Brain pericyte (primary cell): ENCODE measurements at regions not wholly inside any gene's neighbourhood (a gene's known extent, or its start where the extent isn't known, plus 50 kb on each side); places are given as distances from the start of the nearest gene placed in this dataset.
"Not testable (repeated sequence)": the region's sequence is repeated elsewhere in the genome, so short reads cannot be mapped to it uniquely, and the experiment has no call there.

Experiments
- DNase-seq: peaks from one replicate; pipeline ENCODE4 v3.0.0-alpha.2; 2012; ENCODE audit warnings: low read depth, low spot score

- DNase-seq = no peak
Measured at GRCh38 chr5:56429110-56429561, 196.0 kb upstream of the ANKRD55 start.

DNA sequence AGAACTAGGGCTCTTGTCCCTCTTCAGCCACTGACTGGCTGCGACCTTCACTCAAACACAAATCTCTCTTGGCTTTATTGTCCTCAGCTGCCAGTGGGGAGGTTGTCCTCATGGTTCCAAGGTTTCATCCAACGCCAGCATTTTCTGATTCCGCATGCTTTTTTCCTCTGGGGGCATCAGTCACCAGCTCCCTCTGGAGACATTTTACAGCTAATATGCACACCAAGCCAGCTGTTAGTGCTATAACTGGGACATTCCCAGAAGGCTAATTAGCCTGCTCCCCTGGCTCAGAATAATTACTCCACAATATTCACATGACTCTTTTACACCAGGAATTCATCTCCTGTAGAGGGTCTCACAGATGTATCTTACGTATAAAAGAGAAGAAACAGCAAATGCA lies 193.6 kb upstream of the ANKRD55 start:
- no peak for DNase-seq

- no peak for DNase-seq
Measured at GRCh38 chr5:56422076-56422762, 189.1 kb upstream of the ANKRD55 start.

DNA sequence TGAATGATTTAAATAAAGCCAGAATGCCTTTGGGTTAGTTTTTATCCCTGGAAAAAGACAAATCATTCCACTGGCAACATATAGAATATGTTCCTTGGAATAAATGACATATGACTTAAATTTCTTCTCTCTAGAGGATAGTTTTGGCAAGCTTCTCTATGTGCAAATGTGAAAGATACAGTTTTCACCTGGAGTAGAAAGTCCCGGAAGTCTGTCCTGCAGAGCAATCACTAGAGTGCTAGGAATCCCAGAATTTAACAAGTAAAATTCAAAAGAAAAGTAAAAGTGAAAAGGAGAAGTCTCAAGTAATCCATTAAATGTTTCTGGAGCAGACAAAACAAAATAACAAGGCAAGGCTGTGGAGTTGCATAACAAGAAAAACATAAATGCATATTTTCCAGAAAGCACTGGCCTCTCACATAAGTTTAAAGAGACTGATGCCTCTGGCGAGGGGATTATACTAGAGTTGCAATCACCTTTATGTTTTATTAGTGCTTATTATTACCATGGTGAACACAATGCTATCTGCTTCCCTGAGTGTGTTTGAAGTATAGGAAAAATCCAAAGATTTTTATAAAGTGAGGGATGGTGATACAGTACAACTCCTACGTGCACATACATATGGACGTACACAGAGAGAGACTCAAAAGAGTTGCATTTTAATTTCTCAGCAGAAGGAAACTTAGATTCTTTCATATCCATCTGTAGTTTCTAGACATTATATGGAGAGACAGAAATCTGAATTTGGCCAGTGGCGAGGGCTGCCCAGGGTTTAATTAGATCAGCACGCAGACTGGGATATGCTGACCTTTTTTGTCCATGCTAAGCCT lies 188.3 kb upstream of the ANKRD55 start:
- no peak for DNase-seq

DNA sequence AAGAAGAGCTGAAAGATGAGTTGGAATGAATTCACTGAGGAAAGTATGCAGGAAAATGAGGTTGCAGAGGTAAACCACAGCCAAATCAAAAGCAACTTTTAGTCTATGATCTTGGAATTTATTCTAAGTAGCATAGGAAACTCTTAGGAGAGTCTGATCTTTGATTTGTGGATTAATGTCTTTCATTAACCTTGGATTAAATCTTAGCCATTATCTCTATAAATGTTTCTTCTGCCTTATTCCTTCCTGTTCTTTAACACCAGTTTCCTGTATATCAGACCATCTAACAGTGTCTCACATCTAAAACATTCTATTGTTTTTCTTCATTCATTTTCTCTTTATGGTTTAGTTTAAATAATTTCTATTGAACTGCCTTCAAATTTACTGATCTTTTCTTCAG lies 187.2 kb upstream of the ANKRD55 start:
- DNase-seq = no peak

- no peak for DNase-seq
Measured at GRCh38 chr5:56419667-56420066, 186.5 kb upstream of the ANKRD55 start.

- DNase-seq = no peak
Measured at GRCh38 chr5:56415356-56415765, 182.2 kb upstream of the ANKRD55 start.

- no peak for DNase-seq
Measured at GRCh38 chr5:56414066-56414465, 180.9 kb upstream of the ANKRD55 start.

GRCh38 chr5:56413546-56413945 lies 180.4 kb upstream of the ANKRD55 start:
- DNase-seq = no peak

DNA sequence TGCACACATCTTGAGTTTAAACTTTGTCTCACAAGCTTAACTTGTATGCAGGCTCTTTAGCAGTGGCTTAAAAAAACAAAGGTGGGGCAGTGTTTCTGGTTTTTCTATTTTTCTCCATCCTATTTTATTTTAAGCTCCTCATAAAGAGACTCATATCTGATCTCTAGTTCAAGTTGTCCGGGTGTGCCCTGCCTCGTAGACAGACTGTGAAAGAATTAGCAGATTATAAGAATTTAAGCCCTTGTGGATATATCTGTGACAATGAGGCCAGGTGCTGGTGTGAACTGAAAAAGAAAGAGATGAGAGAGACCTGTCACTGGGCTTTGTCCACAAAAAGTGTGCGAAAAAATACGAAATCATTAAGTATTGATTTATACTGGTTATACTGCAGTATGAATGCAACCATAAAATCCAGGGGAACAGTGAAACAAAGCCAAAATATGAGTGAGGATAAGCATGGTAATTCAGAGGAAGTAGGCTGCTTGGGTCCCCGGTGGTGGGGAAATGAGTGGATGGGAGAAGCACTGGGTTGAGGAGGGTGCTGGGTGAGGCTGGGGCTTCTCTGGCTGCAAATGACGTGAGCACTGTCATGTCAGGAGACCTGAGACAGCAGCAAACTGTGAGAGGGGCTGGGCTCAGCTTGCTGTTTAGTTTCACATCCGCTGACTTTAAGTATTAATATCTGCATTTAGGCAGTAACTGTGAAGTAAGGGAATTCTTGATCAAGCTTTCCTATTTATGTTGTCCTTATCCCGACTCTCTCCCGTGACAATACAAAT lies 179.7 kb upstream of the ANKRD55 start:
- DNase-seq = no peak

DNA sequence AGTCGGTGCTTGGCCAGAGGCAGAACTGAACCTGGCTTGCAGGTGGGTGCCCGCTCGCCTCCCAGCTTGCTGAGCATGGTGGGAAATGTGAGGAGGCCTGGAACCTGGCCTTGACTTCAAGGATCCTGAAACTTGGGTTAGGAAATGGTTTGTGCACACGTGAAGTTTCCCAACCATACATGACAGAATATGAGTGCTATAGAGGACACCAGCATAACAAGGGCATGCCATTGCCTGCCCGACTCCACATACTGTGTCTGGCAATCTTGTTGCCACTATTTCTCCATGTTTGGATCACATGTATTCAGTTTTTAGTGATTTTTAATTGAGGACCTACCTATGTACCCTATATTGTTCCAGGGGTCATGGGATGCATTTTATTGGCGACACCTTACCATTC lies 177.6 kb upstream of the ANKRD55 start:
- DNase-seq = no peak

DNA sequence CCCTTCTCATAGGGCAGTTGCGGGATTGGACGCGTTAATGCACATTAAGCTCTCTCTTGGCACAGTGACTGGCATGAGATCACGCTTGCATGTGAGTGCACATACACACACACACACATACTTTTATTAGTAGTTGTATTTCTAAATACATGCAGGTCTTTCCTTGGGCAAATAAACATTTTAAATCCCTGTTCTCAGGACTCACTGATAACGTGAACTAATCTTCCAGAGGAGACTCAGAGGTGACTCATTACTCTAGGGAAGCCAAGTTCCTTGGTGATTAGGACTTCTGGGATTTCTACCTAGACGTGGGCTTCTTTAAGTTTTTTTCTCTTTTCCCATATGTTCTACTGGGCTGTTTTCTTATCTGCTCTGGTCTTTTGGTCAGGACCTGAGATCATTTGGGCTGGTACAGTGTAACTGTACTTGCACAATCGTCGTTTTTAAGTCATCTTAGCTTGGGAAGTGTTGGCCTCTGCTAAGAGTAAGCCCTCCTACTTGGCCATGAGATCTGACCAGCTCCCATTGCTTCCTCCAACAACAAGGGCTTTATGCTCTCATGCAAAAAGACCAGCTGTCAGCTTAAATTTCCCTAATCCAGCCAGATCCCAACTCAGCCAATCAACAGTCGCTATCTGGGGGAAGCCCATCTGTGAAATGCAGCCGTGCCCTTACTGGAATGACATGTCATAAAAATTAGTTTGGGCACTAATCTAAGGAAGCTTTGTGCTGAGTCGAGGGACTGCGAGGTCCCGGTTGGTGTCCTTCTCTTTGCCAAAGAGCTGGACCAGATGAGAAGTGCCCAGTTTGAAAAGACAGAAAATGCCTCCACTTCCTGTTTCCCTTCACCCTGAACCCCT lies 176.4 kb upstream of the ANKRD55 start:
- DNase-seq = no peak

- DNase-seq = no peak
Measured at GRCh38 chr5:56406838-56407237, 173.7 kb upstream of the ANKRD55 start.

DNA sequence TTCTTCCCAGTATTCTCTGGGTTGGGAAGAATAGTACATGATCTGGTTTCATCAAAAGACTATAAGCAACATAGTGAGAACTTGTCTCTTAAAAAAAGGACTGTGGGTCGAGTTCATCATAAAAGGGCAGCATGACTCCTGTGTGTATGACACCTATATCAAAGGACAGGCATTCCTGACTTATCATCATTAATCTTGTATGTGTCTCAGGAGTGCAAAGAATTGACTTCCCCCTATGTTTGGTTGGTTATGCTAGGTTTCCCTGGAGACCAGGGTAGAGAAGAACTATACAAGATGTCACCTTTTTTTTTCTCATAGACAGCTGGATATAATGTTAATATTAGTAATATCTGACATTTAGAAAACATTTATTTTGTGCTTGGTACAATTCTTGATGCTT lies 173.1 kb upstream of the ANKRD55 start:
- no peak for DNase-seq

- no peak for DNase-seq
Measured at GRCh38 chr5:56405116-56405908, 172.2 kb upstream of the ANKRD55 start.

DNA sequence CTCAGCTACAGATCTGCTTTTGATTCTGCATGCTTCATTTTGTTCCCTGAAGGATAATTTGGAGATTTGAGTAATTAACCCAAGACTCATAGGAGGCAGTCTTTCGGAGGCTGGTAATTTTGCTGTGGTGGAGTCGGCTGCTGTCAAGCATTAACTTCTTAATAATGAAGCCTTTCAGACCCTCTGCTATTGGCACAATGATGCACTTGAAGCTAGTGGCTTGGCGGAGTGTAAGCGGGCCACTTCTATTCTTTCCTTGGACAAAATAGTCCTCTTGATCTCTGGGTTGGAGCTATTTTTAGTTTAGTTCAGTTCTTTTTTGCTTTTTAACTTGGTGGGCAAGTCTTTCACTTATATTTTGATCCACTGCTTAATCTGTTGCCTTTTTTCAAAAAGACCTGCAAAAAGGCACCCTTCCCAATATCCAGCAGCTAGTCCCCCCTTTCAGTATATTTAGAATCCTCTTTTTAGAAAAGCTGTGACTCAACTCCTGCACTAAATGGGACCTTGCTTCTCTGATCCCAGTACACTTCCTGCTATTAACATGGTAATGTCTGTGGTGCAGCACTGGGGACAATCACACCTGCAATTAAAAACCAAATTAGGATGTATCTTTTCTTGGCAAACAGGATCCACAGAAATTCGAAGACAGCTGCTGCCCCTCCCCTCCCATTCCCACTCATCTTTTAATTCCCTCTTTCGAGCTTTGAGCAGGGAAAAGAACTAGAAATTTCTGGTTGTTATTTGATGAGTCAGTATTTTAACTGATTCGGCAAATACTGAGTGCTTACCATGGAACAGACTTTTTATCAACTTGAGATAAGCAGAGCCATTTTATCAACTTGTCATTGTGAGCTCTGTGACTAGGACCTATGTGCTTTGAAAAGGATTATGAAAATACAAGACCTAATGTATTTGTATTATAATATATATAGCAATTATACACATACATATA lies 169.4 kb upstream of the ANKRD55 start:
- DNase-seq = no peak

- not testable (repeated sequence) for DNase-seq
Measured at GRCh38 chr5:56397796-56398195, 164.7 kb upstream of the ANKRD55 start.

DNA sequence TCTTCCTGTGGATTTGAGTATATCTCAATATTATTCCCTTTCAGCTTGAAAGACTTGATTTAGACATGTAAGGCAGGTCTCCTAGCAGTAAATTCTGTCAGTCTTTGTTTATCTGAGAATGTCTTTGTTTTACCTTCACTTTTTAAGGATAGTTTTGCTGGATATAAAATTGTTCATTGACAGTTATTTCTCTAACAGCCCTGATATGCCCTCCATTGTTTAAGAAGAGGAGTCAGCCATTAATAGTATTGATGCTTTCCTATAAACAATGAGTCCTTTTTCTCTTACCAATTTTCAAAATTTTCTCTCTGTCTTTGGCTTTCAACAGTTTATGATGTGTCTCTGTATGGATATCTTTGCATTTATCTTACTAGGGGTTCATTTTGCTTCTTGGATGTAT lies 163.5 kb upstream of the ANKRD55 start:
- no peak for DNase-seq

DNA sequence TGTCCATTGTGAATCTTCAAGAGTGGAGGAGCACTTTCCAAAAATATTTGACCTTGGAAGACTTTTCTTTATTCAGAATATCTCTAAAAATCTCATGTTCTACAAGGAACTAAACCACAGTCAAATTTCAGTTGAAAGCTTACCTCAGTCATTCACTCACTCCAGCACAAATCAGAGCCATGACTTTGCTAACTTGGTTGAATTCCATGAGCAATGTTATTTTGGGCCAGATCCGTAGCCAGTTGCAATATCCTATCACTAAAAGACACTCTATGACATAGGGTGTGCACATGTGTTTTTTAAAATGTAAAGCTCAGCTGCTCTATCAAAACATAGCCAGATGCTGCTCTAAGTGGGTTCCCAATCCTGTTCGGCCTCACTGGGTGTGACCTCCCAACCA lies 156.1 kb upstream of the ANKRD55 start:
- DNase-seq = no peak
